Inflammatory macrophage (primary cell): ENCODE measurements at regions not wholly inside any gene's neighbourhood (a gene's known extent, or its start where the extent isn't known, plus 50 kb on each side); places are given as distances from the start of the nearest gene placed in this dataset.

ENCODE experiments used
- DNase-seq, 2 donors: peaks; one replicate each; pipeline ENCODE4 v3.0.0-alpha.2; 2020 to 2022

DNA sequence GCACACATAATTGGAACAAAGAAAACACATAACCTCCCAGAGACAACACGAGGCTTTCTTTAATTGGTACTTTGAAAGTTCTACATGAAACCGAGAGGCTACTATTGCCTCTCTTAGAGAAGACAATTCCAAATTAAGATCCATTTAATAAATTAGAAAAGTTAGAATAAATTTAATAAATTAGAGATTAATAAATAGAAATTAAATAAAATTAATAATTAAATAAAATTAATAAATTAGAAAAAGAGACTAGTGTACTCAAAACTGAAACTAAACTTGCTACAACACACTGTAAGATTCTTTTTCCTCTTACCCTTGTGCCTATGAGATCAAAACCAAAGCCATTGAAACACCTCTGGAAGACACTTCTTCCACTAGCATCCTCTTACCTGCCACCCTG, 199.0 kb downstream of the URB2 start:
- DNase-seq: no peak

- no peak for DNase-seq
Measured at GRCh38 chr1:229828461-229828860, 202.4 kb downstream of the URB2 start.

DNA sequence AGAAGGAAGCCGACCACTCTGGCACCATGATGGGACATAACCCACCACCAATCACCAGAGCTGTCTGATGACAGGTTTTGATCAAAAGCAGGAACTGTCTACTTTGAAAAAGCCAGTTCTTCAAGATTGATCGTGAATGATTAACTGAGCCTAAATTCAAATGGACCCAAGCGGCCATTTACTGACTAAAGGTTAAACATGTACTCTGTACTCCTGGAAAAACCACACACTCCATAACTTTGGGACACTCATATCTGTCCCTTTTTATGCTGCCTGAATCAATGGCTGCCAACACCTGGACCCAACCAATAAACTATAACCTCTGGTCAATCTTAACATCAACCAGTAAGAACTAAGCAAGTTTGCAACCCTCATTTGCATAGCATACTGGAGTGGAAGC, 206.6 kb downstream of the URB2 start:
- DNase-seq: no peak

DNA sequence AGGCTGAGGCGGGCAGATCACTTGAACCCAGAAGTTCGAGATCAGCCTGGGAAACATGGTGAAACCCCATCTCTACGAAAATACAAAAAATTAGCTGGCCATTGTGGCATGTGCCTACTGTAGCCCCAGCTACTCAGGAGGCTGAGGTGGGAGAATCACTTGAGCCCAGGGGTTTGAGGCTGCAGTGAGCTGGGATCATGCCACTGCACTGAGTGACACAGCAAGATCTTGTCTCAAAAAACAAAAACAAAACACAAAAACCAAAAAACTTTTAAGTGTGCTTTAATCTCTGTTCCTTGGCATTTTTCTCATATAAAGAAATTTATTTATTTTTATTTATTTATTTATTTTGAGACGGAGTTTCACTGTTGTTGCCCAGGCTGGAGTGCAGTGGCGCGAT, 208.2 kb downstream of the URB2 start:
- no peak for DNase-seq

DNA sequence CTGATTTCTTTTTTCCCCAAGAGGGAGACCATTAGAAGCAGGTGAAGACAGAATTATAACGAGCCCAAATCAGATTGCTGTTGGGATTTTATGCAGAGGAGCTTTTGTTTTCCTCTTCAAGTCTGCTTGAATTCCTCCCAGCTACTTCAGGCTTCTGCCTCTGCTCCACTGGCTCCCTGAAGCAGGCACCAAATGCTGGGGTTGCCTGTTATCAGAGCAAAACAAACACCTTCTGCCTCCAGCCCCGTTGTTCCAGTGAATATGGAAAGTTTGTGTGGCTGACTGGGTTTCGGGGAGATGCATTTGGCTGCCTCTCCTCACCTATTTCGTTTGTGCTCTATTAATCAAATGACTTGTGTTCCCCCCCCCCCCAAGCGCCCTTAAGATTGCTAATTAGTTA, 209.2 kb downstream of the URB2 start:
- DNase-seq: no peak

GRCh38 chr1:229836324-229836723, 210.3 kb downstream of the URB2 start:
- DNase-seq: no peak

DNA sequence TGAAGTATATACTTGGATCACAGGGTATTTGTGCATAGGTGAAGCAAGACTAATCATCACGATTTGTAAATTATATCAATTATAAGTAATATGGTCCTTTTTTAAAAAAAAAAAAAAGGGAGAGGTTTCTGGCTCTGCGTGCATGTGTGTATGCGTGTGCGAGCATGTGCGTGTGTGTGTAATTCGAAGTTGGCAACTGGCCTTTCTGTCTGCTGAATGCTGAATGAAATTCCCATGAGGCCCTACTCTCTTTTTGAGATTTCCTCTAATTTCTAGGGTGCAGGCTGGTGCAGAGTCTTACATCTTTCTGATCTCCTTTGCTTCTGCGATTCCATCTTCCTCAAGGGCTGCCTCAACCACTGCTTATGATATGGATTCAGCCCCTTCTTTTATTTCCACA, 212.2 kb downstream of the URB2 start:
- DNase-seq: no peak

DNA sequence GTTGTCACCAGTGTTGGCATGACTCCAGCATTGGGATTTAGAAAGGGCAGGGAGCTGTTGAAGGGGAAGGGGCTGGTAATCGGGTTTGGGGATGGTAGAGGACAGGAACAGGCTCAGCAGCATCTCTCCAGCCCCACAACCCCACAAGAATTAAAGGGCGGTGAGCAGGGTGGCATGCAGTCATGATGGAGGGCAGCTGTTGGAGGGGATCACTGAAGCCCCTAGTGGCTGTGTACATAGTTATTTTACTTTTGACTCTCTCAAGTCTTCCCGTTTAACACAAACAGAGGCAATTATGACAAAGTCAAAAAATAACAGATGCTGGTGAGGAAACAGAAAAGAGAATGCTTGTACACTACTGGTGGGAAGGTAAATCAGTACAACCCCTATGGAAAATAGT, 213.8 kb downstream of the URB2 start:
- DNase-seq: no peak

DNA sequence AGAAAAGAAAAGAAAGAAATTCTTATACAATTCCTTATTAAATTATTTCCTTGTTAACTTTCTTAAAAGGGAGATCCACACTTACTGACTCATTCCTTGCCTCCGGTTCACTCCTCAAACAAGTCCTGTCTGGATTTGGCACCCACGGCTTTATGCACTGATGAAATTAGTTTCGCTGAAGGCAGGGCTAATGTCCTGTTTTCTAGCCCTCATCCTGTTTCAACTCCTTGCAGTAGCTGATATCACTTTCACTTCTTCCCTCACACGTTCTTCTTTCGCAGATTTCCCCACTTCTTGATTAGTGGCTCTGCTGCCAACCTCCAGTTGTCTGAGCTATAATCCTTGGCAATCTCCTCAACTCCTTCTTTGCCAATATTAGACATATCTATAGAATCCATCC, 215.2 kb downstream of the URB2 start:
- DNase-seq: peak; percentile 24 to 45

DNA sequence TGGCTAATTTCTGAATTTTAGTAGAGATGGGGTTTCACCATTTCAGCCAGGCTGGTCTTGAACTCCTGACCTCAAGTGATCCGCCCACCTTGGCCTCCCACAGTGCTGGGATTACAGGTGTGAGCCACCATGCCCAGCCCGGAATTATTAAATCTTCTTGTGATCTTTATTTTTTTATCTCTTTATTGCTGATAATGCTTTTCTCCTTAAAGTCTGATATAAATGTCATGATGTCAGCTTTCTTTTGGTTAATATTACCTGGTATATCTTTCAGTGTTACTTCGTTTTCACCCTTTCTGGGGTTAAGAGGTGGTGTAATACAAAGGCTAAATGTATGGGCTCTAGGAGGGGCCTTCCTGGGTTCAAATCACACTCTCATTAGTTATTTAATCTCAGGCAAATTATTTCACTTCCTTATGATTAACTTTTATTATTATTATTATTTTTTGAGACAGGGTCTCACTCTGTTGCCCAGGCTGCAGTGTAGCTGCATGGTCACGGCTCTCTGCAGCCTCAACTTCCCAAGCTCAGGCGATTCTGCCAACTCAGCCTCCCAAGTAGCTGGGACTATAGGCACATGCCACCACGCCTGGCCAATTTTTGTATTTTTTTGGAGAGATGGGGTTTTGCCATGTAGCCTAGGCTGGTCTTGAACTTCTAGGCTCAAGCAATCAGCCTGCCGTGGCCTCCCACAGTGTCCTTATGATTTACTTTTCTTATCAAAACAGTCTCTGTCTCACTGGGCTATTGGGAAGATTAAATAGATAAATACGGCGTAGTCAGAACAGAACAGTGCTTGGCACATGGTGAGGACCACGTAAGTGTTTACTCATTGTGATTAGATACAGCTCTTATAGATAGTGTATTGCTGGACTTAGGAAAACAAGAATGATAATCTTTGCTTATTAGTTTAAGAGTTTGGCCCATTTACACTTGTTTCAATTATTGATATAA, 216.5 kb downstream of the URB2 start:
- no peak for DNase-seq

GRCh38 chr1:229843627-229844238, 217.7 kb downstream of the URB2 start:
- DNase-seq: peak in 1 of 2 donors; percentile 5

DNA sequence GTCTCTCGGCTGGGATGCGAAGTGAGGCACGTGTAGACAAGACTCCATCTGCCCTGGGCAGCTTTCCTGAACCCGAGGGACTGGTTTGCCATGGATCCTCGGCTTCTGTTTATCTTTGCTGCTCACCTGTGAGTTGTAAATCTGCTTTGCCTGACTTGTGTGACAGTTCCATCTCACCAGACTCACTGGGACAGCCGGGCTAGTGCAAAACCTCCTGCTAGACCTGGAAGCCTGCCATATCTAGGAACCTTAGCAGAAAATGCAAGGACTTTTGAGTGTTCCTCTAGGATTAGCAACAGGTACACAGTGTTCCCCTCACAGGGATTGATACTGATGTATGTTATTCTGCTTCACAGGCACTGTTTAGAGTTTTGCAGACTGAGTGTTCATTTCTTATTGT, 218.6 kb downstream of the URB2 start:
- no peak for DNase-seq

DNA sequence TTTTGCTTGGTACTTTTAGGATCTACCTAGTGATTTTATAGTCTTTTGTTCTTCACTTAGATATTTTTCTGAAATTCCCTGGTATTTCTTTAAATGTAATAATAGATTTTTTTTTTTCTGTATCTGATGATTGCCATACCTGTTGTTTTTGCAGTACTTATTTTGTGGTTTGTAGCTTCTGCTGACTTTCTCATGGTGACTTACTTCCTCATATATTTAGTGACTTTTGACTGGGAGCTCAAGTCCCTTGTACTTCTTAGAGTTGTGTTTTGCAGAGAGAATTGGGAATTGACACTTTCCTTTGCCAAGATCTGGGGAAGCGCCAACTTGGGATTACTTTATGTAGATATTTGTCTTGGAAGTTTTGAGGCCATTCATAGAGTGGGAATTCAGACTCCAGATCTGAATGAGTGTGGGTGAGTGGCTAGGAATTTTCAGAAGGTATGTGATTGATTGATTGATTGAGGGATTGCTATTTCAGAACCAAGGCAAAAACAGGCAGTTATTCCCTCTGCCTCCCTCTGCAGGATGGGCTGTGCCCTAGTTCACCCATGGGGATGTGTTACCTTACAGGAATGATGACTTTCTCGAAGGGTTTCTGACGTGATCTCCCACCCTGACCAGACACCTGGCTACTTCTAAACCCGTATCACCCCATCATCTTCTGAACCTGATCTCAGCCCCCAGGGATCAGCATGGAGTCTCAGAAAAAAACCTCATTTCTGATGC, 219.5 kb downstream of the URB2 start:
- no peak for DNase-seq

DNA sequence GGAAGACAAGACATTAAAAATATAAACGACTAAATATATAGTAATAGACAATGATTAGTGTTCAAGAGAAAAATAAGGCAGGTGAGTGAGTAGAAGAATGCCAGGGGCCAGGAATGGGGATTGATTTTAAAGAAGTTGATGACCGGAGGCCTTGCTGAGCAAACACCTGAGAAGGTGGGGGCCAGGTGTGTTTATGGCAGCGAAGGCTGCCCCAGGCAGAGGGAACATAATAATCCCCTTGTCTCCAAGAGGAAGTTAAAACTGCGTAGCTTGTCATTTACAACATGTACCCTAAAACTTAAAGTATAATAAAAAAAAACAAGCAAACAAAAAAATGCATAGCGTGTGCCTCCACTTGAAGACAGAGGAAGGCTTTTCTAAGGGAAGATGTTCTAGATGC, 220.3 kb downstream of the URB2 start:
- no peak for DNase-seq

- DNase-seq: peak; percentile 21 to 23
Measured at GRCh38 chr1:229848752-229849677, 218.0 kb upstream of the GALNT2 start.

- DNase-seq: no peak
Measured at GRCh38 chr1:229851511-229851910, 215.5 kb upstream of the GALNT2 start.

DNA sequence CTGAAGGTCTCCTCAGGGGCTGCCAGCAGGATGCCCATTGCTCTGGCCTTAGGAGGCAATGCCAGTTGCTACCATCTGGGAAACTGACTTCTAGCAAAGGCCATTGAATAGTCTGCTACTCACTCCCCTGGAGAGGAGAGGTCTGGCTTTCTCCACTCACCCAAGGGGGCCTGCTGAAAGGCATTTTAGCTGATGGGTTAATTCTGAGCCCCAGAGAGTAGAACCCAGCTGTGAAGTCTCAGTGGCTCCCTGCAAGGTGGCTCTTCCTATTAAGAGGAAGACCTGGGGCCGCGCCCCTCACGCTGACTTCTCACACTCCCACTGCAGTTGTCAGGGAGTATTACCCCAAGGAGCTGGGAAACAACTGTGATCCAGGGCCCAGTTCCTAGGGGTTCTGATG, 213.3 kb upstream of the GALNT2 start:
- no peak for DNase-seq

DNA sequence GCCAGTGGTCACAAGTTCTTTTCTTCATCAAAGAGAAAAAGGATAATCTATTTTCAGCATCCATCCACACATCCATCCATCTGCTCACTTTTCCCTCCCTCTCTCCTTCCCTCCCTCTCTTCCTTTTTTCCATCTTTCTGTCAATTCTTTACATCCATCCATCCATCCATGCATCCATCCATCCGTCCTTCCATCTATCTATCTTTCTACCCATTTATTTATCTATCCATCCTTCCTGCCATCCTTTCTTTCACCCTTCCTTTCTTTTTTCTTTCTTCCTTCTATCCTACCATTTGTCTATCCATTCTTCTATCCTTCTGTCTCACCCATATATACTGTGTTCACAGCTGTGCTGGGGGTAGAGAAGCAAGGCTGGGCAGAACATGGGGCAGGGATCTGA, 212.4 kb upstream of the GALNT2 start:
- DNase-seq: no peak

GRCh38 chr1:229856009-229856650, 210.9 kb upstream of the GALNT2 start:
- no peak for DNase-seq

- DNase-seq: no peak
Measured at GRCh38 chr1:229857585-229857984, 209.5 kb upstream of the GALNT2 start.

DNA sequence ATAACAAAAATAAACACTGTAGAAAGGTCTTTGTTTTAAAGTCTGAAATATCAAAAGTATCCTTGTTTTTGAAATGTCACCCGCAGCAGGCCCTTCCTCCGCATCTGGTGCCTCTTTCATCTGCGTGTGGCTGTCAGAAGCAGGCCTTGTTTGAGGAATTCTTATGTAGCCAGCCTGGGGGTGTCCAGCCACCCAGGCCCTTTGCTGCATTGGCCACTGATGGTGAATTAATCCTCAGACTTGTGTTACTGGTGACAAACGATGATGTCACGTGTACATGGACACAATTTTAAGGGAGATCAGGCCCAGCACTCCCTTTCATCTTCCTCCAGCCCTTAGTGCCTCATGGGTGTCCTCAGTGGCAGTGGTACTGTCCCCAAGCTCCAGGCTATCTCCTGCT, 208.0 kb upstream of the GALNT2 start:
- no peak for DNase-seq

DNA sequence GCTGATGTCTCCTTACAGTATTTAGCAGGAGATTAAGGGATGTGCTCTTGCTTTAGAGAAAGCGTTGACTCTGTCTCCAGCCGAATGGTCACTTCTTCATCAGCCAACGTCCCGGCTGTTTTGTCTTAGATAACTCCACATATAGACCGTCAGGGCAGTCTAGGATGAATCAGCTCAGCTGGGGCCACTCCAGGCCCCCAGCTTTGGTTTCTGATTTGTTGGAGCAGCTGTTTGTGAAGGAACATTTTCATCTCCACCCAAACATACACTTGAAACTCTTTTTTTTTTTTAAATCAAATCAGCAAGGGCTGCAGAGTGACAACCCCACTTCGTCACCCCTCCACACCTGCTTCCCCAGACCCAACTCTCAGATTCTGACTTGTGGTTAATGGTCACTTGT, 206.1 kb upstream of the GALNT2 start:
- no peak for DNase-seq
